ENCODE measurements at regions not wholly inside any gene's neighbourhood (a gene's known extent, or its start where the extent isn't known, plus 50 kb on each side); places are given as distances from the start of the nearest gene placed in this dataset.
"Not testable (repeated sequence)": the region's sequence is repeated elsewhere in the genome, so short reads cannot be mapped to it uniquely, and the experiment has no call there.

- DNase-seq = peak; percentile 58
These were observed 175.3 kb upstream of the TCF4 start for GRCh38 chr18:55763298-55763697.

- no peak for DNase-seq
These were observed 174.4 kb upstream of the TCF4 start for GRCh38 chr18:55762424-55762823.

GRCh38 chr18:55753643-55754263 lies 165.8 kb upstream of the TCF4 start:
- DNase-seq = peak; percentile 49

GRCh38 chr18:55751476-55751875 lies 163.5 kb upstream of the TCF4 start:
- no peak for DNase-seq

- DNase-seq = no peak
These were observed 160.3 kb upstream of the TCF4 start for GRCh38 chr18:55748227-55748738.

- DNase-seq = no peak
These were observed 156.2 kb upstream of the TCF4 start for GRCh38 chr18:55744206-55744605.

- DNase-seq = no peak
These were observed 155.7 kb upstream of the TCF4 start for GRCh38 chr18:55743736-55744135.

- DNase-seq = no peak
These were observed 155.1 kb upstream of the TCF4 start for GRCh38 chr18:55743133-55743532.

GRCh38 chr18:55739488-55739887 lies 151.5 kb upstream of the TCF4 start:
- no peak for DNase-seq

- DNase-seq = no peak
These were observed 150.6 kb upstream of the TCF4 start for GRCh38 chr18:55738483-55739114.

- no peak for DNase-seq
These were observed 149.9 kb upstream of the TCF4 start for GRCh38 chr18:55737781-55738468.

- DNase-seq = no peak
These were observed 149.3 kb upstream of the TCF4 start for GRCh38 chr18:55737266-55737665.

GRCh38 chr18:55735969-55736368 lies 148.0 kb upstream of the TCF4 start:
- DNase-seq = no peak

GRCh38 chr18:55735199-55735855 lies 147.3 kb upstream of the TCF4 start:
- no peak for DNase-seq

- DNase-seq = no peak
These were observed 144.5 kb upstream of the TCF4 start for GRCh38 chr18:55732227-55733106.

GRCh38 chr18:55731594-55732042 lies 143.6 kb upstream of the TCF4 start:
- DNase-seq = no peak

GRCh38 chr18:55721006-55721405 lies 133.0 kb upstream of the TCF4 start:
- DNase-seq = not testable (repeated sequence)

- no peak for DNase-seq
These were observed 125.7 kb upstream of the TCF4 start for GRCh38 chr18:55713707-55714106.

GRCh38 chr18:55706898-55707297 lies 118.9 kb upstream of the TCF4 start:
- peak; percentile 76 for DNase-seq

GRCh38 chr18:55699233-55699765 lies 111.3 kb upstream of the TCF4 start:
- DNase-seq = no peak

- no peak for DNase-seq
These were observed 108.8 kb upstream of the TCF4 start for GRCh38 chr18:55696811-55697210.

GRCh38 chr18:55695091-55695490 lies 107.1 kb upstream of the TCF4 start:
- no peak for DNase-seq

All from HCEC 1CT (cell line).